Astrocyte (in vitro differentiated cells and primary cell): ENCODE measurements at regions not wholly inside any gene's neighbourhood (a gene's known extent, or its start where the extent isn't known, plus 50 kb on each side); places are given as distances from the start of the nearest gene placed in this dataset.

Experiments
- DNase-seq: peaks from one replicate; pipeline ENCODE4 v3.0.0-alpha.2; 2010; ENCODE audit warnings: low read depth
- FAIRE-seq: peaks from 2 replicates; lab custom pipeline; 2011; peaks lifted over from hg19 to GRCh38; lab: Jason Lieb, UNC
- H2AFZ ChIP-seq: 2 replicates; pipeline ENCODE4 v1.6.0; 2012; ENCODE audit warnings: low read depth, low read length, inconsistent platforms
- H3K27ac ChIP-seq: 2 replicates; pipeline ENCODE4 v1.5.1; 2011; ENCODE audit warnings: low read depth, low read length, inconsistent platforms
- H3K27me3 ChIP-seq: 2 replicates; pipeline ENCODE4 v1.6.0; 2011; ENCODE audit warnings: low read length, inconsistent platforms; ENCODE audit not compliant: insufficient read depth
- H3K36me3 ChIP-seq: 2 replicates; pipeline ENCODE4 v1.5.1; 2011; ENCODE audit warnings: low read length, inconsistent platforms; ENCODE audit not compliant: insufficient read depth
- H3K4me1 ChIP-seq: 2 replicates; pipeline ENCODE4 v1.5.1; 2011; ENCODE audit warnings: low read length, inconsistent platforms; ENCODE audit not compliant: insufficient read depth
- H3K4me2 ChIP-seq: 2 replicates; pipeline ENCODE4 v1.6.0; 2012; ENCODE audit warnings: low read length, inconsistent platforms
- H3K4me3 ChIP-seq: 2 replicates; pipeline ENCODE4 v1.5.1; 2011; ENCODE audit warnings: low read depth, mild to moderate bottlenecking, low read length, inconsistent platforms; ENCODE audit not compliant: insufficient read depth
- H3K79me2 ChIP-seq: 2 replicates; pipeline ENCODE4 v1.6.0; 2012; ENCODE audit warnings: mild to moderate bottlenecking, low read length, inconsistent platforms; ENCODE audit not compliant: insufficient read depth
- H3K9ac ChIP-seq: 2 replicates; pipeline ENCODE4 v1.6.0; 2012; ENCODE audit warnings: mild to moderate bottlenecking, low read length, inconsistent platforms
- H3K9me3 ChIP-seq: 2 replicates; pipeline ENCODE4 v1.5.1; 2012; ENCODE audit warnings: low read depth, mild to moderate bottlenecking, low read length, inconsistent platforms; ENCODE audit not compliant: insufficient read depth
- H4K20me1 ChIP-seq: 2 replicates; pipeline ENCODE4 v1.6.0; 2012; ENCODE audit warnings: low read length, inconsistent platforms; ENCODE audit not compliant: insufficient read depth
- H3K27ac Mint-ChIP-seq: one replicate; pipeline ENCODE4 v1.8.0; 2021; ENCODE audit warnings: mild to moderate bottlenecking, mixed read lengths; ENCODE audit not compliant: unreplicated experiment
- H3K27me3 Mint-ChIP-seq: one replicate; pipeline ENCODE4 v1.8.0; 2021; ENCODE audit warnings: low read depth, mixed read lengths; ENCODE audit not compliant: unreplicated experiment
- H3K36me3 Mint-ChIP-seq: one replicate; pipeline ENCODE4 v1.8.0; 2021; ENCODE audit warnings: low read depth, mixed read lengths; ENCODE audit not compliant: unreplicated experiment
- H3K4me1 Mint-ChIP-seq: one replicate; pipeline ENCODE4 v1.8.0; 2021; ENCODE audit warnings: low read depth, mixed read lengths; ENCODE audit not compliant: unreplicated experiment
- H3K4me3 Mint-ChIP-seq: one replicate; pipeline ENCODE4 v1.8.0; 2021; ENCODE audit warnings: mild to moderate bottlenecking, moderate library complexity, mixed read lengths; ENCODE audit not compliant: unreplicated experiment
- H3K9me3 Mint-ChIP-seq: one replicate; pipeline ENCODE4 v1.8.0; 2021; ENCODE audit warnings: mild to moderate bottlenecking, mixed read lengths; ENCODE audit not compliant: unreplicated experiment
- CTCF ChIP-seq: IDR thresholded peaks from 2 replicates; pipeline ENCODE4 v1.5.1; 2011; ENCODE audit warnings: low read depth, mild to moderate bottlenecking, inconsistent platforms, low read length, moderate library complexity; ENCODE audit not compliant: insufficient read depth
- EZH2 ChIP-seq: IDR thresholded peaks from 2 replicates; pipeline ENCODE4 v1.6.1; 2012; ENCODE audit warnings: mild to moderate bottlenecking, low read length, inconsistent platforms; ENCODE audit not compliant: insufficient read depth

GRCh38 chr12:88889326-88890110 is 309.2 kb upstream of the KITLG start:
- Histone ChIP-seq H2AFZ (no peak overlapping the region), H3K4me2 (no peak overlapping the region), H3K4me3 (no peak overlapping the region), H3K36me3 (no peaks in the 10 kb centered on the region), H3K4me1 (peaks cover 4% of the 10 kb centered on the region), H4K20me1 (no peaks in the 10 kb centered on the region), H3K27me3 (no peaks in the 10 kb centered on the region), H3K79me2 (no peaks in the 10 kb centered on the region), H3K9ac (no peak overlapping the region), H3K9me3 (no peaks in the 10 kb centered on the region), H3K27ac (no peak overlapping the region)
- H3K4me1 Mint-ChIP-seq = no peaks in the 10 kb centered on the region
- no peaks in the 10 kb centered on the region for H3K9me3 Mint-ChIP-seq
- no peak overlapping the region for H3K4me3 Mint-ChIP-seq
- H3K27ac Mint-ChIP-seq = no peak overlapping the region
- TF ChIP-seq CTCF (no peak), EZH2 (no peak)
- H3K27me3 Mint-ChIP-seq = no peaks in the 10 kb centered on the region
- DNase-seq = peak; percentile 63
- no peak for FAIRE-seq
- no peaks in the 10 kb centered on the region for H3K36me3 Mint-ChIP-seq

GRCh38 chr12:88884600-88884999 is 304.3 kb upstream of the KITLG start:
- TF ChIP-seq CTCF (no peak), EZH2 (no peak)
- FAIRE-seq = no peak
- H3K27ac Mint-ChIP-seq = no peak overlapping the region

GRCh38 chr12:88882662-88883061 is 302.4 kb upstream of the KITLG start:
- DNase-seq = no peak
- Histone ChIP-seq H3K9me3 (no peaks in the 10 kb centered on the region), H3K79me2 (no peaks in the 10 kb centered on the region), H4K20me1 (no peaks in the 10 kb centered on the region), H3K4me1 (no peaks in the 10 kb centered on the region), H3K36me3 (no peaks in the 10 kb centered on the region), H3K4me2 (no peak overlapping the region), H3K9ac (no peak overlapping the region), H3K4me3 (no peak overlapping the region), H3K27me3 (no peaks in the 10 kb centered on the region), H2AFZ (no peak overlapping the region), H3K27ac (no peak overlapping the region)
- Mint-ChIP-seq H3K4me1 (no peaks in the 10 kb centered on the region), H3K4me3 (no peak overlapping the region), H3K9me3 (no peaks in the 10 kb centered on the region), H3K27ac (no peak overlapping the region), H3K27me3 (no peaks in the 10 kb centered on the region), H3K36me3 (no peaks in the 10 kb centered on the region)
- TF ChIP-seq CTCF (no peak), EZH2 (no peak)
- no peak for FAIRE-seq

More at GRCh38 chr12:88884600-88884999, 304.3 kb upstream of the KITLG start:
- Histone ChIP-seq H3K36me3 (no peaks in the 10 kb centered on the region), H4K20me1 (no peaks in the 10 kb centered on the region), H3K27me3 (no peaks in the 10 kb centered on the region), H3K4me2 (no peak overlapping the region), H3K9me3 (no peaks in the 10 kb centered on the region), H3K27ac (no peak overlapping the region), H3K4me3 (no peak overlapping the region), H3K4me1 (peaks cover under 1% of the 10 kb centered on the region), H3K79me2 (no peaks in the 10 kb centered on the region), H2AFZ (no peak overlapping the region), H3K9ac (no peak overlapping the region)
- Mint-ChIP-seq H3K9me3 (no peaks in the 10 kb centered on the region), H3K4me3 (no peak overlapping the region), H3K27me3 (no peaks in the 10 kb centered on the region), H3K36me3 (no peaks in the 10 kb centered on the region), H3K4me1 (no peaks in the 10 kb centered on the region)
- no peak for DNase-seq
